ENCODE measurements at regions not wholly inside any gene's neighbourhood (a gene's known extent, or its start where the extent isn't known, plus 50 kb on each side); places are given as distances from the start of the nearest gene placed in this dataset.

GRCh38 chr18:73881396-73881917 is 266.2 kb downstream of the FBXO15 start:
- TF ChIP-seq CTCF (IDR thresholded peaks at IDR 0.05), result no peak
- no peak for TF ChIP-seq POLR2A (IDR thresholded peaks at IDR 0.05)
